GM19455 (cell line): ENCODE measurements at regions not wholly inside any gene's neighbourhood (a gene's known extent, or its start where the extent isn't known, plus 50 kb on each side); places are given as distances from the start of the nearest gene placed in this dataset.

Source experiments
- ATAC-seq: cut with Tn5 transposase; IDR thresholded peaks from one replicate; pipeline ENCODE4 v1.9.1; 2021; ENCODE audit not compliant: unreplicated experiment

- no peak for ATAC-seq
Observed at GRCh38 chr1:78351551-78352216, 139.1 kb upstream of the PTGFR start.

GRCh38 chr1:78355656-78356055, 135.1 kb upstream of the PTGFR start:
- no peak for ATAC-seq

GRCh38 chr1:78358165-78358564, 132.6 kb upstream of the PTGFR start:
- no peak for ATAC-seq

GRCh38 chr1:78359666-78360065, 131.1 kb upstream of the PTGFR start:
- ATAC-seq: no peak

- ATAC-seq: no peak
Observed at GRCh38 chr1:78360584-78360983, 130.2 kb upstream of the PTGFR start.

GRCh38 chr1:78367700-78368099, 123.1 kb upstream of the PTGFR start:
- no peak for ATAC-seq

GRCh38 chr1:78369546-78369945, 121.2 kb upstream of the PTGFR start:
- no peak for ATAC-seq

GRCh38 chr1:78370356-78370755, 120.4 kb upstream of the PTGFR start:
- ATAC-seq: no peak

- ATAC-seq: peak; percentile 57
Observed at GRCh38 chr1:78370779-78371482, 119.8 kb upstream of the PTGFR start.

- no peak for ATAC-seq
Observed at GRCh38 chr1:78373676-78374075, 117.1 kb upstream of the PTGFR start.

- no peak for ATAC-seq
Observed at GRCh38 chr1:78375996-78376395, 114.8 kb upstream of the PTGFR start.

GRCh38 chr1:78377356-78377928, 113.3 kb upstream of the PTGFR start:
- ATAC-seq: no peak

- ATAC-seq: no peak
Observed at GRCh38 chr1:78383923-78384322, 106.9 kb upstream of the PTGFR start.

GRCh38 chr1:78385744-78386462, 104.9 kb upstream of the PTGFR start:
- peak; percentile 78 for ATAC-seq

- ATAC-seq: no peak
Observed at GRCh38 chr1:78387201-78387600, 103.6 kb upstream of the PTGFR start.

- no peak for ATAC-seq
Observed at GRCh38 chr1:78387871-78388270, 102.9 kb upstream of the PTGFR start.

GRCh38 chr1:78388275-78388674, 102.5 kb upstream of the PTGFR start:
- no peak for ATAC-seq

- no peak for ATAC-seq
Observed at GRCh38 chr1:78401148-78401547, 89.6 kb upstream of the PTGFR start.

- no peak for ATAC-seq
Observed at GRCh38 chr1:78408192-78408591, 82.6 kb upstream of the PTGFR start.

GRCh38 chr1:78408810-78409209, 82.0 kb upstream of the PTGFR start:
- ATAC-seq: no peak

- ATAC-seq: no peak
Observed at GRCh38 chr1:78410643-78411042, 80.1 kb upstream of the PTGFR start.

GRCh38 chr1:78411707-78412106, 79.1 kb upstream of the PTGFR start:
- no peak for ATAC-seq
